GM23338 (cell line): ENCODE measurements at regions not wholly inside any gene's neighbourhood (a gene's known extent, or its start where the extent isn't known, plus 50 kb on each side); places are given as distances from the start of the nearest gene placed in this dataset.

Experiments used
- CREB1 ChIP-seq: fragments of 250-450 bp; sonication (Bioruptor Pico); IDR thresholded peaks from 2 replicates; pipeline ENCODE4 v1.5.0; 2020; ENCODE audit warnings: low read depth, mild to moderate bottlenecking, moderate library complexity
- EZH2 ChIP-seq: fragments of 200-600 bp; sonication (generic); IDR thresholded peaks from one replicate; pipeline ENCODE4 v1.8.0; 2017; ENCODE audit warnings: antibody characterized with exemption, mild to moderate bottlenecking, low read depth; ENCODE audit not compliant: unreplicated experiment
- EZH2phosphoT487 ChIP-seq: fragments of 200-600 bp; sonication (generic); IDR thresholded peaks from one replicate; pipeline ENCODE4 v1.8.1; 2018; ENCODE audit warnings: antibody characterized with exemption; ENCODE audit not compliant: unreplicated experiment
- JUNB ChIP-seq: IDR thresholded peaks from one replicate; pipeline ENCODE4 v1.6.1; 2016; ENCODE audit warnings: antibody characterized with exemption; ENCODE audit not compliant: unreplicated experiment
- POLR2AphosphoS5 ChIP-seq: IDR thresholded peaks from 2 replicates; pipeline ENCODE4 v1.6.1; 2016; ENCODE audit warnings: antibody characterized with exemption, low read depth
- ZNF331 ChIP-seq: fragments of 250-450 bp; sonication (Bioruptor Pico); IDR thresholded peaks from 2 replicates; pipeline ENCODE4 v1.5.0; 2020; ENCODE audit warnings: low read depth, mild to moderate bottlenecking, moderate library complexity
- TF ChIP-seq, protein P1 (sequence below), 2 experiments: fragments of 200-600 bp in 1 of 2; sonication (generic) in 1 of 2; conservative IDR thresholded peaks; 2 replicates each; pipeline versions ENCODE4 v1.5.1 to v1.6.1; 2016 to 2017; ENCODE audit warnings: antibody characterized with exemption in 2 of 2, low read depth in 2 of 2, mild to moderate bottlenecking in 2 of 2, moderate library complexity in 1 of 2
- TF ChIP-seq, protein P2 (sequence below): IDR thresholded peaks from one replicate; pipeline ENCODE4 v1.6.1; 2018; ENCODE audit warnings: antibody characterized with exemption; ENCODE audit not compliant: unreplicated experiment

DNA sequence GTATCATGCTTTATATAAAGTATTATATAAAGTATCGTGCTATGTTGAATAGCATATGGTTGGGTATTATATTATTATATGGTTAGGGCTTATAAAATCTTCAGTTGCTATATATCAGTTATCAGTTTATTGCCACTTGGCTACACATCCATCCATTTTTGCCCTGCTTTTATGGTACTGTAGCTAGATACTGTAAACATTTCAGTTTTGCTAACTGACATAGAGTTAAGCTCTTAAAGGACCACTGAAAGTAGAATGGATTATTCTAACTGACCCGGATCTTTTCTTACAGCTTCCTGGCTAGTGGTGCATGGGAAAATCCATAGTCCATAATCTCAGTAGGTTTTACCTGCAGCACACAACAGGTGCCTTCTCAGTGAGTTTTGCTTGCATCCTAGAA is 405.3 kb upstream of the LUZP2 start:
- TF ChIP-seq, protein P1, sequence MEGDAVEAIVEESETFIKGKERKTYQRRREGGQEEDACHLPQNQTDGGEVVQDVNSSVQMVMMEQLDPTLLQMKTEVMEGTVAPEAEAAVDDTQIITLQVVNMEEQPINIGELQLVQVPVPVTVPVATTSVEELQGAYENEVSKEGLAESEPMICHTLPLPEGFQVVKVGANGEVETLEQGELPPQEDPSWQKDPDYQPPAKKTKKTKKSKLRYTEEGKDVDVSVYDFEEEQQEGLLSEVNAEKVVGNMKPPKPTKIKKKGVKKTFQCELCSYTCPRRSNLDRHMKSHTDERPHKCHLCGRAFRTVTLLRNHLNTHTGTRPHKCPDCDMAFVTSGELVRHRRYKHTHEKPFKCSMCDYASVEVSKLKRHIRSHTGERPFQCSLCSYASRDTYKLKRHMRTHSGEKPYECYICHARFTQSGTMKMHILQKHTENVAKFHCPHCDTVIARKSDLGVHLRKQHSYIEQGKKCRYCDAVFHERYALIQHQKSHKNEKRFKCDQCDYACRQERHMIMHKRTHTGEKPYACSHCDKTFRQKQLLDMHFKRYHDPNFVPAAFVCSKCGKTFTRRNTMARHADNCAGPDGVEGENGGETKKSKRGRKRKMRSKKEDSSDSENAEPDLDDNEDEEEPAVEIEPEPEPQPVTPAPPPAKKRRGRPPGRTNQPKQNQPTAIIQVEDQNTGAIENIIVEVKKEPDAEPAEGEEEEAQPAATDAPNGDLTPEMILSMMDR (conservative IDR thresholded peaks at IDR 0.05; ENCODE audit: low read depth in 2 of 2): no peak
- TF ChIP-seq EZH2: no peak
- TF ChIP-seq CREB1 (CRISPR knock-in tag): no peak
- no peak for TF ChIP-seq POLR2AphosphoS5
- TF ChIP-seq, protein P2, sequence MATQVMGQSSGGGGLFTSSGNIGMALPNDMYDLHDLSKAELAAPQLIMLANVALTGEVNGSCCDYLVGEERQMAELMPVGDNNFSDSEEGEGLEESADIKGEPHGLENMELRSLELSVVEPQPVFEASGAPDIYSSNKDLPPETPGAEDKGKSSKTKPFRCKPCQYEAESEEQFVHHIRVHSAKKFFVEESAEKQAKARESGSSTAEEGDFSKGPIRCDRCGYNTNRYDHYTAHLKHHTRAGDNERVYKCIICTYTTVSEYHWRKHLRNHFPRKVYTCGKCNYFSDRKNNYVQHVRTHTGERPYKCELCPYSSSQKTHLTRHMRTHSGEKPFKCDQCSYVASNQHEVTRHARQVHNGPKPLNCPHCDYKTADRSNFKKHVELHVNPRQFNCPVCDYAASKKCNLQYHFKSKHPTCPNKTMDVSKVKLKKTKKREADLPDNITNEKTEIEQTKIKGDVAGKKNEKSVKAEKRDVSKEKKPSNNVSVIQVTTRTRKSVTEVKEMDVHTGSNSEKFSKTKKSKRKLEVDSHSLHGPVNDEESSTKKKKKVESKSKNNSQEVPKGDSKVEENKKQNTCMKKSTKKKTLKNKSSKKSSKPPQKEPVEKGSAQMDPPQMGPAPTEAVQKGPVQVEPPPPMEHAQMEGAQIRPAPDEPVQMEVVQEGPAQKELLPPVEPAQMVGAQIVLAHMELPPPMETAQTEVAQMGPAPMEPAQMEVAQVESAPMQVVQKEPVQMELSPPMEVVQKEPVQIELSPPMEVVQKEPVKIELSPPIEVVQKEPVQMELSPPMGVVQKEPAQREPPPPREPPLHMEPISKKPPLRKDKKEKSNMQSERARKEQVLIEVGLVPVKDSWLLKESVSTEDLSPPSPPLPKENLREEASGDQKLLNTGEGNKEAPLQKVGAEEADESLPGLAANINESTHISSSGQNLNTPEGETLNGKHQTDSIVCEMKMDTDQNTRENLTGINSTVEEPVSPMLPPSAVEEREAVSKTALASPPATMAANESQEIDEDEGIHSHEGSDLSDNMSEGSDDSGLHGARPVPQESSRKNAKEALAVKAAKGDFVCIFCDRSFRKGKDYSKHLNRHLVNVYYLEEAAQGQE: no peak
- TF ChIP-seq EZH2phosphoT487: no peak
- TF ChIP-seq JUNB: no peak
- no peak for TF ChIP-seq ZNF331 (CRISPR knock-in tag)
